Stimulated activated CD8-positive, alpha-beta memory T cell treated with anti-CD3 and anti-CD28 coated beads, Interleukin-12 subunit alpha, Interleukin-12 subunit beta, amount 100 ng/mL, for 4 hours (primary cell): ENCODE measurements at regions not wholly inside any gene's neighbourhood (a gene's known extent, or its start where the extent isn't known, plus 50 kb on each side); places are given as distances from the start of the nearest gene placed in this dataset.

Experiments used
- DNase-seq: peaks from one replicate; pipeline ENCODE4 v3.0.0-alpha.2; 2020; ENCODE audit warnings: low read depth

GRCh38 chr18:39513186-39513585 lies 1947.6 kb upstream of the CELF4 start:
- DNase-seq: no peak

- no peak for DNase-seq
These were observed 1941.2 kb upstream of the CELF4 start for GRCh38 chr18:39506581-39507330.

GRCh38 chr18:39500306-39500705 lies 1934.7 kb upstream of the CELF4 start:
- DNase-seq: no peak

GRCh38 chr18:39497821-39498220 lies 1932.2 kb upstream of the CELF4 start:
- DNase-seq: no peak

- DNase-seq: no peak
These were observed 1931.4 kb upstream of the CELF4 start for GRCh38 chr18:39496986-39497385.

GRCh38 chr18:39494211-39494896 lies 1928.8 kb upstream of the CELF4 start:
- no peak for DNase-seq

GRCh38 chr18:39491408-39491807 lies 1925.8 kb upstream of the CELF4 start:
- no peak for DNase-seq

GRCh38 chr18:39489431-39489830 lies 1923.8 kb upstream of the CELF4 start:
- no peak for DNase-seq

- no peak for DNase-seq
These were observed 1922.3 kb upstream of the CELF4 start for GRCh38 chr18:39487932-39488331.

GRCh38 chr18:39486268-39486667 lies 1920.7 kb upstream of the CELF4 start:
- DNase-seq: no peak

GRCh38 chr18:39485696-39486095 lies 1920.1 kb upstream of the CELF4 start:
- DNase-seq: no peak

- DNase-seq: no peak
These were observed 1915.7 kb upstream of the CELF4 start for GRCh38 chr18:39481281-39481680.

- no peak for DNase-seq
These were observed 1915.0 kb upstream of the CELF4 start for GRCh38 chr18:39480494-39481195.

- no peak for DNase-seq
These were observed 1898.4 kb upstream of the CELF4 start for GRCh38 chr18:39464006-39464405.

GRCh38 chr18:39462436-39462835 lies 1896.8 kb upstream of the CELF4 start:
- DNase-seq: no peak

GRCh38 chr18:39460136-39460535 lies 1894.5 kb upstream of the CELF4 start:
- DNase-seq: no peak

- no peak for DNase-seq
These were observed 1889.7 kb upstream of the CELF4 start for GRCh38 chr18:39455285-39455684.

GRCh38 chr18:39454866-39455265 lies 1889.3 kb upstream of the CELF4 start:
- DNase-seq: no peak

- no peak for DNase-seq
These were observed 1888.3 kb upstream of the CELF4 start for GRCh38 chr18:39453882-39454281.

- no peak for DNase-seq
These were observed 1887.8 kb upstream of the CELF4 start for GRCh38 chr18:39453356-39453755.

- no peak for DNase-seq
These were observed 1885.4 kb upstream of the CELF4 start for GRCh38 chr18:39450958-39451357.

GRCh38 chr18:39449566-39449965 lies 1884.0 kb upstream of the CELF4 start:
- no peak for DNase-seq

- DNase-seq: no peak
These were observed 1883.3 kb upstream of the CELF4 start for GRCh38 chr18:39448942-39449341.
